ENCODE measurements at regions not wholly inside any gene's neighbourhood (a gene's known extent, or its start where the extent isn't known, plus 50 kb on each side); places are given as distances from the start of the nearest gene placed in this dataset.

- TF ChIP-seq CTCF (IDR thresholded peaks at IDR 0.05): no peak
- TF ChIP-seq POLR2A (IDR thresholded peaks at IDR 0.05): no peak
Measured at GRCh38 chr1:87180682-87181081, 148.0 kb upstream of the LMO4 start.

Data from uterus (tissue), 2 donors.